HepG2 (cell line): ENCODE measurements at regions not wholly inside any gene's neighbourhood (a gene's known extent, or its start where the extent isn't known, plus 50 kb on each side); places are given as distances from the start of the nearest gene placed in this dataset.
"Not testable (repeated sequence)": the region's sequence is repeated elsewhere in the genome, so short reads cannot be mapped to it uniquely, and the experiment has no call there.

Experiments
- ATAC-seq: fragments of 200-7000 bp; cut with Tn5 transposase; 3 replicates; pipeline ENCODE4 v1.9.1; 2020; ENCODE audit warnings: mild to moderate bottlenecking, moderate library complexity
- BruUV-seq: library from RNA; stranded (reverse); fragments of 400-500 nt; replicated peaks from 2 replicates; lab custom pipeline; 2021; lab: Mats Ljungman, UMichigan
- CTCF ChIA-PET: fragments of 300-600 bp; formaldehyde crosslinking; extraction: SDS; loops from one replicate; lab custom pipeline; 2021; ENCODE audit warnings: low total read pairs, inconsistent platforms, low intra/inter-chr PET ratio; lab: Yijun Ruan, JAX
- POLR2A ChIA-PET: fragments of 350-600 bp; sonication (Branson Sonifier 250); formaldehyde crosslinking; loops from one replicate; lab custom pipeline; 2020; ENCODE audit warnings: antibody characterized with exemption, inconsistent platforms; lab: Yijun Ruan, JAX
- DNase-seq: peaks from one replicate; pipeline ENCODE4 v3.0.0-alpha.2; 2015; ENCODE audit warnings: low spot score
- FAIRE-seq: peaks from 3 replicates; lab custom pipeline; 2011; peaks lifted over from hg19 to GRCh38; lab: Jason Lieb, UNC
- H2AFZ ChIP-seq: one replicate; pipeline ENCODE4 v1.6.1; 2011; ENCODE audit warnings: low read length, inconsistent platforms
- H3K27ac ChIP-seq: fragments of 300-600 bp; 3 replicates; pipeline ENCODE4 v1.8.0; 2011; ENCODE audit warnings: mixed run types, mild to moderate bottlenecking, mixed read lengths, low read length, inconsistent platforms; ENCODE audit not compliant: insufficient read depth; ENCODE audit errors: extremely low read length
- H3K27me3 ChIP-seq, 2 experiments: fragments of 200-600 bp in 1 of 2; 2 replicates in 1 of 2; 3 replicates in 1 of 2; pipeline versions ENCODE4 v1.6.0 to v1.8.0; 2011; ENCODE audit warnings: low read length in 2 of 2, mild to moderate bottlenecking in 2 of 2, moderate library complexity in 2 of 2, inconsistent platforms in 1 of 2; ENCODE audit not compliant: insufficient read depth in 2 of 2, control insufficient read depth in 1 of 2
- H3K36me3 ChIP-seq, 2 experiments: fragments of 200-600 bp in 1 of 2; replicated peaks in 1 of 2; 2 replicates in 1 of 2; 3 replicates in 1 of 2; pipeline versions ENCODE4 v1.5.1 to v1.8.0; 2011; ENCODE audit warnings: low read length in 2 of 2, inconsistent platforms in 1 of 2; ENCODE audit not compliant: insufficient read depth in 2 of 2, control insufficient read depth in 1 of 2
- H3K4me1 ChIP-seq: 2 replicates; pipeline ENCODE4 v1.5.1; 2012; ENCODE audit warnings: low read length, inconsistent platforms; ENCODE audit not compliant: insufficient read depth
- H3K4me2 ChIP-seq: 2 replicates; pipeline ENCODE4 v1.6.0; 2011; ENCODE audit warnings: low read depth, low read length, inconsistent platforms
- H3K4me3 ChIP-seq, 3 experiments: fragments of 200-600 bp in 1 of 3; sonication (generic), shearing (Covaris generic) in 1 of 3; replicated peaks in 1 of 3; 2 replicates each; pipeline ENCODE4 v1.5.1; 2011 to 2016; ENCODE audit warnings: low read length in 3 of 3, inconsistent platforms in 2 of 3, low read depth in 2 of 3, mild to moderate bottlenecking in 2 of 3, control low read depth in 1 of 3, mixed read lengths in 1 of 3; ENCODE audit not compliant: insufficient read depth in 1 of 3
- H3K79me2 ChIP-seq: one replicate; pipeline ENCODE4 v1.6.1; 2011; ENCODE audit warnings: low read length, inconsistent platforms; ENCODE audit not compliant: insufficient read depth
- H3K9ac ChIP-seq: 2 replicates; pipeline ENCODE4 v1.6.0; 2011; ENCODE audit warnings: mild to moderate bottlenecking, low read depth, low read length, inconsistent platforms; ENCODE audit not compliant: insufficient read depth
- H3K9me3 ChIP-seq: 2 replicates; pipeline ENCODE4 v1.5.1; 2012; ENCODE audit warnings: mild to moderate bottlenecking, low read length
- H4K20me1 ChIP-seq: 2 replicates; pipeline ENCODE4 v1.6.0; 2011; ENCODE audit warnings: inconsistent platforms, mild to moderate bottlenecking, low read length, moderate library complexity; ENCODE audit not compliant: insufficient read depth
- KMT2B ChIP-seq: IDR thresholded peaks from 2 replicates; pipeline ENCODE4 v1.6.1; 2016; ENCODE audit warnings: missing genetic modification reagents, missing compliant biosample characterization
- MAFK ChIP-seq, 2 experiments: IDR thresholded peaks in 1 of 2; conservative IDR thresholded peaks in 1 of 2; 2 replicates each; pipeline ENCODE4 v1.6.1; 2011; ENCODE audit warnings: improper control_type of control experiment in 2 of 2, low read length in 2 of 2
- MAZ ChIP-seq, 2 experiments: sonication (generic) in 1 of 2; formaldehyde crosslinking in 1 of 2; IDR thresholded peaks; 2 replicates each; pipeline versions ENCODE4 v1.5.0 to v1.6.1; 2012 to 2020; ENCODE audit warnings: low read depth in 2 of 2, mild to moderate bottlenecking in 2 of 2, borderline replicate concordance in 1 of 2, improper control_type of control experiment in 1 of 2, low read length in 1 of 2, missing genetic modification reagents in 1 of 2, moderate library complexity in 1 of 2
- NFRKB ChIP-seq: fragments of 450-650 bp; IDR thresholded peaks from 2 replicates; pipeline ENCODE4 v1.6.1; 2017
- POLR2A ChIP-seq, 2 experiments: IDR thresholded peaks; 2 replicates each; pipeline ENCODE4 v1.6.1; 2011; ENCODE audit warnings: low read depth in 2 of 2, low read length in 2 of 2, mild to moderate bottlenecking in 1 of 2, moderate library complexity in 1 of 2; ENCODE audit not compliant: insufficient read depth in 1 of 2
- TAF15 ChIP-seq: fragments of 200-400 bp; formaldehyde crosslinking; IDR thresholded peaks from one replicate; pipeline ENCODE4 v1.6.1; 2018; ENCODE audit warnings: mild to moderate bottlenecking, low read depth, low read length; ENCODE audit not compliant: poor library complexity, severe bottlenecking
- ZNF512 ChIP-seq: sonication (generic); formaldehyde crosslinking; IDR thresholded peaks from 2 replicates; pipeline ENCODE4 v1.4.0; 2020; ENCODE audit warnings: mild to moderate bottlenecking, missing genetic modification reagents
- ZNF709 ChIP-seq: sonication (generic); formaldehyde crosslinking; IDR thresholded peaks from 2 replicates; pipeline ENCODE4 v1.5.0; 2020; ENCODE audit warnings: mild to moderate bottlenecking, missing genetic modification reagents
- WGBS: methylation state at CpG from one replicate; pipeline ENCODE4 v1.1.6; 2017; ENCODE audit warnings: low lambda C conversion rate; 5-methylcytosine and 5-hydroxymethylcytosine counted together
- in situ Hi-C: cut with HindIII; loops from 2 replicates; pipeline ENCODE4 v1.10.0; 2017; ENCODE audit warnings: low pct_unique_long_range_greater_than_20kb; ENCODE audit not compliant: extremely low pct_ligation_motif_present
- intact Hi-C: fragments of 100-400 bp; cut with micrococcal nuclease; formaldehyde crosslinking; loops from one replicate; pipeline ENCODE4 v1.10.0; 2022; ENCODE audit not compliant: unreplicated experiment

GRCh38 chr20:26373066-26373465, 676.4 kb upstream of the ZNF337 start:
- POLR2A ChIA-PET, H3K79me2 ChIP-seq, H4K20me1 ChIP-seq, in situ Hi-C loops, H3K27ac ChIP-seq, FAIRE-seq, ATAC-seq, H3K4me2 ChIP-seq, BruUV-seq, H2AFZ ChIP-seq, H3K36me3 ChIP-seq, CTCF ChIA-PET, H3K4me1 ChIP-seq, intact Hi-C loops, H3K9ac ChIP-seq, H3K9me3 ChIP-seq, DNase-seq, H3K4me3 ChIP-seq: not testable (repeated sequence)
- WGBS: 29% methylated on average over 3 of the region's 3 CpGs
- H3K27me3 ChIP-seq: peaks cover 0 to 11% of the 10 kb centered on the region in 2 experiments; a peak in 2 of 5 replicates
- peak; percentile 66 to 67 for TF ChIP-seq MAFK (conservative IDR thresholded peaks at IDR 0.05 in 1 of 2, IDR thresholded peaks at IDR 0.05 in 1 of 2; ENCODE audit: low read length in 2 of 2)

GRCh38 chr20:26354511-26354910, 657.9 kb upstream of the ZNF337 start:
- TF ChIP-seq POLR2A (IDR thresholded peaks at IDR 0.05; ENCODE audit: insufficient read depth in 1 of 2, low read depth in 2 of 2, low read length in 2 of 2): no peak
- TF ChIP-seq NFRKB: no peak
- TF ChIP-seq ZNF512 (CRISPR knock-in tag): no peak
- TF ChIP-seq MAZ (IDR thresholded peaks at IDR 0.05; ENCODE audit: borderline replicate concordance, low read depth, low read length): no peak
- TF ChIP-seq MAZ (CRISPR knock-in tag; IDR thresholded peaks at IDR 0.05; ENCODE audit: low read depth): no peak
- no peak for TF ChIP-seq TAF15
- TF ChIP-seq KMT2B (CRISPR knock-in tag): no peak
- no peak for TF ChIP-seq ZNF709 (CRISPR knock-in tag)
- TF ChIP-seq, all 625 proteins: peak for 0
- Histone ChIP-seq H3K9ac (no peak overlapping the region), H3K79me2 (no peaks in the 10 kb centered on the region), H3K4me2 (no peak overlapping the region), H3K4me3 (no peak overlapping the region), H3K4me1 (no peaks in the 10 kb centered on the region), H3K9me3 (0 out of 2 replicates have a peak, but pooled peaks cover 2% of the 10 kb centered on the region), H4K20me1 (no peaks in the 10 kb centered on the region), H2AFZ (no peak overlapping the region), H3K27ac (no peak overlapping the region), H3K36me3 (no peaks in the 10 kb centered on the region), H3K27me3 (no peaks in the 10 kb centered on the region)
- DNase-seq (no peak), ATAC-seq (no peak), FAIRE-seq (no peak)
- POLR2A ChIA-PET: no interaction called here
- CTCF ChIA-PET: no interaction called here
- intact Hi-C loops: no loop called here
- BruUV-seq: no TSS peak
- in situ Hi-C loops: no loop called here
- 22% methylated on average over 2 of the region's 2 CpGs for WGBS
